ENCODE measurements at regions not wholly inside any gene's neighbourhood (a gene's known extent, or its start where the extent isn't known, plus 50 kb on each side); places are given as distances from the start of the nearest gene placed in this dataset.

- no peak overlapping the region for H2BK5ac ChIP-seq (ENCODE audit: low read length)
- no CpG with 5 or more reads among the region's 2 CpGs for WGBS, 2 donors (ENCODE audit: extremely low coverage in 2 of 2, insufficient read length in 2 of 2, insufficient replicate concordance in 1 of 2)
- H3K36me3 ChIP-seq (replicated peaks in 1 of 2; ENCODE audit: control insufficient read depth in 2 of 2, insufficient read depth in 2 of 2, low read length in 2 of 2) = no peaks in the 10 kb centered on the region
- no peak overlapping the region for H2AFZ ChIP-seq (ENCODE audit: low read length)
- H4K8ac ChIP-seq (ENCODE audit: low read depth, low read length) = no peak overlapping the region
- H3K4me3 ChIP-seq (ENCODE audit: low read length in 2 of 2) = no peak overlapping the region
- no peak overlapping the region for H3K9ac ChIP-seq (ENCODE audit: low read depth, low read length, poor library complexity)
- no peak overlapping the region for H2BK120ac ChIP-seq (ENCODE audit: low read depth, low read length)
- no peak overlapping the region for H2AK5ac ChIP-seq (ENCODE audit: low read depth, low read length)
- H2BK15ac ChIP-seq (ENCODE audit: low read length) = no peak overlapping the region
- no peaks in the 10 kb centered on the region for H3K79me1 ChIP-seq (ENCODE audit: low read depth, low read length)
- no peak overlapping the region for H3K18ac ChIP-seq (ENCODE audit: low read length)
- H3K14ac ChIP-seq (ENCODE audit: low read length) = no peak overlapping the region
- H3K4ac ChIP-seq (ENCODE audit: low read length) = no peak overlapping the region
- no peaks in the 10 kb centered on the region for H3K27me3 ChIP-seq (ENCODE audit: control insufficient read depth in 3 of 3, insufficient read depth in 3 of 3, low read depth in 1 of 3, low read length in 3 of 3)
- H3K4me2 ChIP-seq (ENCODE audit: insufficient read depth, low read length, poor library complexity, severe bottlenecking) = no peak overlapping the region
- H4K91ac ChIP-seq (ENCODE audit: low read depth, low read length, poor library complexity) = no peak overlapping the region
- H3K27ac ChIP-seq (replicated peaks; ENCODE audit: low read length) = no peak overlapping the region
- peaks cover 0 to 3% of the 10 kb centered on the region in 2 donors for H3K4me1 ChIP-seq (ENCODE audit: control insufficient read depth in 2 of 2, insufficient read depth in 1 of 2, low read depth in 1 of 2, low read length in 2 of 2)
- H2BK12ac ChIP-seq (ENCODE audit: low read length) = no peak overlapping the region
- H3K23ac ChIP-seq (ENCODE audit: low read depth, low read length, poor library complexity) = no peak overlapping the region
- no peaks in the 10 kb centered on the region for H3K9me3 ChIP-seq (replicated peaks in 1 of 2; ENCODE audit: control insufficient read depth in 2 of 2, insufficient read depth in 1 of 2, low read depth in 1 of 2, low read length in 2 of 2)
- DNase-seq (ENCODE audit: low spot score) = no peak
Observed at GRCh38 chr20:6837730-6838129, 70.2 kb downstream of the BMP2 start.

GRCh38 chr20:6838181-6838826, 70.8 kb downstream of the BMP2 start:
- Histone ChIP-seq H3K4me3 (ENCODE audit: low read length in 2 of 2) (no peak overlapping the region), H3K4ac (ENCODE audit: low read length) (no peak overlapping the region), H4K91ac (ENCODE audit: low read depth, low read length, poor library complexity) (no peak overlapping the region), H3K4me1 (ENCODE audit: control insufficient read depth in 2 of 2, insufficient read depth in 1 of 2, low read depth in 1 of 2, low read length in 2 of 2) (peaks cover 0 to 3% of the 10 kb centered on the region in 2 donors), H2BK12ac (ENCODE audit: low read length) (no peak overlapping the region), H3K27me3 (ENCODE audit: control insufficient read depth in 3 of 3, insufficient read depth in 3 of 3, low read depth in 1 of 3, low read length in 3 of 3) (no peaks in the 10 kb centered on the region), H3K9me3 (replicated peaks in 1 of 2; ENCODE audit: control insufficient read depth in 2 of 2, insufficient read depth in 1 of 2, low read depth in 1 of 2, low read length in 2 of 2) (no peaks in the 10 kb centered on the region), H3K9ac (ENCODE audit: low read depth, low read length, poor library complexity) (no peak overlapping the region), H3K18ac (ENCODE audit: low read length) (no peak overlapping the region), H3K23ac (ENCODE audit: low read depth, low read length, poor library complexity) (no peak overlapping the region), H2AK5ac (ENCODE audit: low read depth, low read length) (no peak overlapping the region), H3K36me3 (replicated peaks in 1 of 2; ENCODE audit: control insufficient read depth in 2 of 2, insufficient read depth in 2 of 2, low read length in 2 of 2) (no peaks in the 10 kb centered on the region), H3K27ac (replicated peaks; ENCODE audit: low read length) (no peak overlapping the region), H4K8ac (ENCODE audit: low read depth, low read length) (no peak overlapping the region), H3K79me1 (ENCODE audit: low read depth, low read length) (no peaks in the 10 kb centered on the region), H2BK15ac (ENCODE audit: low read length) (no peak overlapping the region), H3K14ac (ENCODE audit: low read length) (no peak overlapping the region), H2AFZ (ENCODE audit: low read length) (no peak overlapping the region), H2BK120ac (ENCODE audit: low read depth, low read length) (no peak overlapping the region), H3K4me2 (ENCODE audit: insufficient read depth, low read length, poor library complexity, severe bottlenecking) (no peak overlapping the region), H2BK5ac (ENCODE audit: low read length) (no peak overlapping the region)
- DNase-seq (ENCODE audit: low spot score) = no peak
- WGBS, 2 donors (ENCODE audit: extremely low coverage in 2 of 2, insufficient read length in 2 of 2, insufficient replicate concordance in 1 of 2) = no CpG with 5 or more reads among the region's 11 CpGs

- no peaks in the 10 kb centered on the region for H3K27me3 ChIP-seq (ENCODE audit: control insufficient read depth in 3 of 3, insufficient read depth in 3 of 3, low read depth in 1 of 3, low read length in 3 of 3)
- H3K14ac ChIP-seq (ENCODE audit: low read length) = no peak overlapping the region
- no peak overlapping the region for H2BK12ac ChIP-seq (ENCODE audit: low read length)
- no peak overlapping the region for H2BK120ac ChIP-seq (ENCODE audit: low read depth, low read length)
- no CpG with 5 or more reads among the region's 2 CpGs for WGBS, 2 donors (ENCODE audit: extremely low coverage in 2 of 2, insufficient read length in 2 of 2, insufficient replicate concordance in 1 of 2)
- no peak overlapping the region for H3K18ac ChIP-seq (ENCODE audit: low read length)
- H2AK5ac ChIP-seq (ENCODE audit: low read depth, low read length) = no peak overlapping the region
- DNase-seq (ENCODE audit: low spot score) = no peak
- H2BK5ac ChIP-seq (ENCODE audit: low read length) = no peak overlapping the region
- H4K91ac ChIP-seq (ENCODE audit: low read depth, low read length, poor library complexity) = no peak overlapping the region
- H3K36me3 ChIP-seq (replicated peaks in 1 of 2; ENCODE audit: control insufficient read depth in 2 of 2, insufficient read depth in 2 of 2, low read length in 2 of 2) = no peaks in the 10 kb centered on the region
- no peak overlapping the region for H4K8ac ChIP-seq (ENCODE audit: low read depth, low read length)
- peaks cover 0 to 3% of the 10 kb centered on the region in 2 donors for H3K4me1 ChIP-seq (ENCODE audit: control insufficient read depth in 2 of 2, insufficient read depth in 1 of 2, low read depth in 1 of 2, low read length in 2 of 2)
- no peak overlapping the region for H3K9ac ChIP-seq (ENCODE audit: low read depth, low read length, poor library complexity)
- no peaks in the 10 kb centered on the region for H3K9me3 ChIP-seq (replicated peaks in 1 of 2; ENCODE audit: control insufficient read depth in 2 of 2, insufficient read depth in 1 of 2, low read depth in 1 of 2, low read length in 2 of 2)
- H3K79me1 ChIP-seq (ENCODE audit: low read depth, low read length) = no peaks in the 10 kb centered on the region
- H3K23ac ChIP-seq (ENCODE audit: low read depth, low read length, poor library complexity) = no peak overlapping the region
- no peak overlapping the region for H3K4me3 ChIP-seq (ENCODE audit: low read length in 2 of 2)
- H2AFZ ChIP-seq (ENCODE audit: low read length) = no peak overlapping the region
- no peak overlapping the region for H3K4me2 ChIP-seq (ENCODE audit: insufficient read depth, low read length, poor library complexity, severe bottlenecking)
- no peak overlapping the region for H3K4ac ChIP-seq (ENCODE audit: low read length)
- H3K27ac ChIP-seq (replicated peaks; ENCODE audit: low read length) = no peak overlapping the region
- no peak overlapping the region for H2BK15ac ChIP-seq (ENCODE audit: low read length)
Observed at GRCh38 chr20:6841128-6841527, 73.6 kb downstream of the BMP2 start.

GRCh38 chr20:6845141-6845540, 77.7 kb downstream of the BMP2 start:
- no peak overlapping the region for H3K4me3 ChIP-seq (ENCODE audit: low read length in 2 of 2)
- H3K9ac ChIP-seq (ENCODE audit: low read depth, low read length, poor library complexity) = no peak overlapping the region
- H3K9me3 ChIP-seq (replicated peaks in 1 of 2; ENCODE audit: control insufficient read depth in 2 of 2, insufficient read depth in 1 of 2, low read depth in 1 of 2, low read length in 2 of 2) = no peaks in the 10 kb centered on the region
- H2AFZ ChIP-seq (ENCODE audit: low read length) = no peak overlapping the region
- H3K79me1 ChIP-seq (ENCODE audit: low read depth, low read length) = no peaks in the 10 kb centered on the region
- H3K4ac ChIP-seq (ENCODE audit: low read length) = no peak overlapping the region
- no peak for DNase-seq (ENCODE audit: low spot score)
- H4K91ac ChIP-seq (ENCODE audit: low read depth, low read length, poor library complexity) = no peak overlapping the region
- H2AK5ac ChIP-seq (ENCODE audit: low read depth, low read length) = no peak overlapping the region
- H3K36me3 ChIP-seq (replicated peaks in 1 of 2; ENCODE audit: control insufficient read depth in 2 of 2, insufficient read depth in 2 of 2, low read length in 2 of 2) = no peaks in the 10 kb centered on the region
- no peaks in the 10 kb centered on the region for H3K4me1 ChIP-seq (ENCODE audit: control insufficient read depth in 2 of 2, insufficient read depth in 1 of 2, low read depth in 1 of 2, low read length in 2 of 2)
- no peak overlapping the region for H3K23ac ChIP-seq (ENCODE audit: low read depth, low read length, poor library complexity)
- no peak overlapping the region for H3K14ac ChIP-seq (ENCODE audit: low read length)
- no peak overlapping the region for H2BK15ac ChIP-seq (ENCODE audit: low read length)
- no peak overlapping the region for H3K18ac ChIP-seq (ENCODE audit: low read length)
- no peak overlapping the region for H2BK5ac ChIP-seq (ENCODE audit: low read length)
- no peak overlapping the region for H2BK120ac ChIP-seq (ENCODE audit: low read depth, low read length)
- no peak overlapping the region for H3K4me2 ChIP-seq (ENCODE audit: insufficient read depth, low read length, poor library complexity, severe bottlenecking)
- no peak overlapping the region for H4K8ac ChIP-seq (ENCODE audit: low read depth, low read length)
- no peak overlapping the region for H2BK12ac ChIP-seq (ENCODE audit: low read length)
- no peak overlapping the region for H3K27ac ChIP-seq (replicated peaks; ENCODE audit: low read length)
- no peaks in the 10 kb centered on the region for H3K27me3 ChIP-seq (ENCODE audit: control insufficient read depth in 3 of 3, insufficient read depth in 3 of 3, low read depth in 1 of 3, low read length in 3 of 3)

All from neuronal stem cell (in vitro differentiated cells).